Left lobe of liver (tissue), 2 donors: ENCODE measurements at regions not wholly inside any gene's neighbourhood (a gene's known extent, or its start where the extent isn't known, plus 50 kb on each side); places are given as distances from the start of the nearest gene placed in this dataset.
"Not testable (repeated sequence)": the region's sequence is repeated elsewhere in the genome, so short reads cannot be mapped to it uniquely, and the experiment has no call there.

Experiments
- ATAC-seq: fragments of 200-7000 bp; cut with Tn5 transposase; one replicate; pipeline ENCODE4 v1.9.1; 2020; ENCODE audit warnings: mild to moderate bottlenecking, moderate library complexity
- DNase-seq: peaks from one replicate; pipeline ENCODE4 v3.0.0-alpha.2; 2020; ENCODE audit warnings: low spot score
- donor health status: DM: no; HTN: no; CAD: no; lungs with moderate emphysema.
- donor health status: DM: no; HTN: yes; CAD: no.

DNA sequence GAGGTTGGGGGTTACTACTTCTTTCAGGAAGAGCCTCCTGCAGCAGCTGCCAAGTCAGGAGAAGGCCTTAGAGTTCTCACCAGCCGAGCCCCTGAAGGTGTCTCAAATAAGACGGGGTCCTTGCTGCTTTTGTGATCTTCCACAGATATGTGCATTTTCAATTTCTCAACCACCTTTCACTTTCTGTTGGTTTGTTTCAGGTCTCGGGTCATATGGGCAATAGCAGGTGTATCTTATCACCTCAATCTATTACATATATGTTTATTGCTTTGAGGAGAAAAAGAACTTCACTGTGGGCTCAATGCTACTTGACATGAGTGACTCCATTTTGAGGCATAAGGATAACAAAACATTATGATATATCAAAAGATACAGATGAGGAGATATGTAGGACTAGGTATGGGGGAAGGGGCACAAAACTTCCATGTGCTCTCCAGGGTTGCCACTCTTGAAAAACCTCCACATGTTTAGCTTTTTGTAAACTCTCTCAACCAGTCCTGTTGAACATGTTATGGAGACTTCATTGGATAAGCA, 1171.4 kb upstream of the ADGRL2 start:
- DNase-seq (no peak), ATAC-seq (no peak)

DNA sequence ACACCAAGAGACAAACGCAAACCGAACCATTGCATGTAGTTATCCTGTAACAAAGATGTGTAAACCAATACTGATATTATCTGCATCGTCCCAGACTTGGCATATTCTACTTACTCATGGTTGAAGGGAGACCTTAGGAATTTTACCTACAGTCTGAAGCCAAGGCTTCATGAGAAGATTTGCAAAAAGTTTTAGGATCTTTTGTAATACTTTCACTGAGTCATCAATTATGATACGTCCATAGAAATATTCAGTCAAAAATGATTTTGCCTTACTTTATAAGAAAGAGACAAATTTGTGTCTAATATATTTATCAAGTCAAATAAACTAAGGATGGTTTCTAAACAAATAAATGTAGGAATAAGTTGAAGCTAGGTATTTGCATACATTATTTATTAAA, 1176.1 kb upstream of the ADGRL2 start:
- DNase-seq (no peak), ATAC-seq (no peak)

DNA sequence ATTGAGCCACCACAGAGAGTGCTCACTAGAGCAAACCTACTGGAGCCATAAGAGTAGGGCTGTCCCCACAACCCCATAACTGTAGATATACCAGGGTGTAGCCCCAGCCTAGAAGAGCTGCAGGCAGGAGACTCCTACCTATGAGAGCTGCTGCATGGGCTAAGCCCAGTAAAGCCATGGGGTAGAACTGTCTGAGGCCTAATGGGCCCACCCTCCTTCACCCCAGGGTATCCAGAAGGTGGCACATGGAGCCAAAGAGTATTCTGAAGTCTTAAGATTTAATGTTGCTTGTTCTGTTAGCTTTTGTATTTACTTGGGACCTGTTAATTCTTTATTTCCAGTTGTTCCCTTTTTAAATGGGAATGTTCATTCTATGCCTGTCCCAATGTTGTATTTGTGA, 1193.7 kb upstream of the ADGRL2 start:
- no peak for DNase-seq
- peak; percentile 19 for ATAC-seq

DNA sequence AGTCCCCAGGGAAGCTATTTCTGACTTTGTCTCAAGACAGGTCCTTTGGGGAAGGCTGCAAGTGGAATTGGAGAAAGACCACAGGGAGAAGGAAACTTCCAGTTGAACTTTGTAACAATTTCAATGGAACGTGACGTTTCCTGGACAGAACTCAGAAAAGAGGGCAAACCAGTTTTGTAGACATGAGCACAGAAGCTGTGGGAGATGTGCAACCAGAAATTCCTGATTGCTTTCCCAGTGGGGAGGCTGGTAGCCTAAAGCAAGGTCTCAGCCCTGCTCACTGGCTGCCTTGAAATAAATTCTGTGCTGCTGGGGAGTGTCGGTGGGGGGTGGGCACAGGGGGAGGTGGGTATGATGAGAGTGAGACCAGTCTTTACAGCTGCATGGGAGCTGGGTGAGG, 1206.7 kb upstream of the ADGRL2 start:
- ATAC-seq (no peak), DNase-seq (no peak)

DNA sequence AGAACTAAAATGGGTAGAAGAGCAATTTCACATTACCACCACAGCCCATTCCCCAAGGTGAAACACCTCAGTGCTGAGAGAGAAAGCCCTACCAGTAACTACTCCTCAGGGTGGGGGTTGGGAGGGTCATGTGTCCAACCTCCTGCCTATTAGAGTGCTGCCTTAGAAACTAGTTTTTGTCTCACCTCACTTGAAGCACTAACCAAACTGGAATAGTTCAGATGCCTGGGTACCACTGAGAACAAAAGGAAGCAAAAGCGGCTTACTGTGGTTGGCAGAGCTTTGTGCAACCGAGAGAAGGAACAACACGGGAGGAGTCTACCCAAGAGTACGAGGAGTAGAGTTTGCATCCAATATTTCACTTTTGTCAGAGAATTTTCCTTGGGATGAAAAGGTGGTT, 1207.5 kb upstream of the ADGRL2 start:
- DNase-seq = no peak
- no peak for ATAC-seq

DNA sequence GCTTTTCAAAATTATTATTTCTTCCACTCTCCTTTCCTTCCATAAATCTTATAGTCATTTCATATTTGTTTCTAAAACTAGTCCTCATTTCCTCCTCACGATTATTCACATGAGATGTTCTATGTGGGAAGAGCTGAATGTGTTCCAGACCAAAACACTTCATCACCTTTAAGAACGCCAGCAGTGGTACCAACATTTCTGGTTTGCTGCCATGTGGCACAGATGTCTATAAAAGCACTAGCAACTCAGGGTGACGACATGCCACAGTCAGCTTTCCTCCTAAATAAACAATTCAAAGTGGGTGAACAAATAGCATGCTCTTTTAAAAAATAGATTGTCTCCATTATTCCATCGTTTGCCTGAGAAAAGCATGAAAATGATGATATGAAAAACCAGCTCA, 1217.8 kb upstream of the ADGRL2 start:
- no peak for DNase-seq
- no peak for ATAC-seq

DNA sequence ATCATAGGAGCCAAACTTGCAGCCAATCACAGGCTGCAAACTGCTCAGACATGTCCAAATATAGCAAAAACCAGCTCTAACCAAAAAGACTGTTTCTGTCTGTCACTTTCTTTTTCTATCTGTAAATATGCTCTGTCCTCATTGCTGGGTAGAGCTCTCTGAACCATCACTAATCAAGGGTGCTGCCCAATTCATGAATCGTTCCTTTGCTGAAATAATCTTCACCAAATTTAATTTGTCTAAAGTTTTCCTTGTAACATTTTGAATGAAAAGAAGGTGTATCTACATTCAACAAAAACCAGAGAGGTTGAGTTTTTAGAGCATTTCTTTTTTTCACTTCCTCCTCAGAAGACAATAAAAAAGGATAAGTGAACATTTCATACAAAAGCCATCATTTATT, 1221.7 kb upstream of the ADGRL2 start:
- ATAC-seq (no peak), DNase-seq (no peak)

DNA sequence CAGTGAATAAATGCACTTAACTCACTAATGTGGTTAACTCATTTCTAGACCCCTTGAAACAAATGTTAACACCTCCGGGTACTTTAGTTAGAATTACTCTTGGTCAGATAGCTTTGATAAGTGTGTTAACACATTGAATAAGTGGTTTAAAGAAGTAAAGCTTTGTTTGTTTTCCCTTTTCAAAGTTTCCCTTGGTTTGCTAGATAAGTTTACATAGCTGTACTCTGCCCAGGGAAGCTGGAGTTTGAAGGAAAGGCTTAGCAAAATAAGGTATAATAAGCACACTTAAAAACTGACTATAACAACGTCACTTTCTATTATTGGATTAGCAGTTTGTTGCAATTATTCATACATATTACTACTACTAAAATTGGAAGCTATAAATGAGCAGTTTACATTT, 1233.9 kb upstream of the ADGRL2 start:
- ATAC-seq (no peak), DNase-seq (no peak)

DNA sequence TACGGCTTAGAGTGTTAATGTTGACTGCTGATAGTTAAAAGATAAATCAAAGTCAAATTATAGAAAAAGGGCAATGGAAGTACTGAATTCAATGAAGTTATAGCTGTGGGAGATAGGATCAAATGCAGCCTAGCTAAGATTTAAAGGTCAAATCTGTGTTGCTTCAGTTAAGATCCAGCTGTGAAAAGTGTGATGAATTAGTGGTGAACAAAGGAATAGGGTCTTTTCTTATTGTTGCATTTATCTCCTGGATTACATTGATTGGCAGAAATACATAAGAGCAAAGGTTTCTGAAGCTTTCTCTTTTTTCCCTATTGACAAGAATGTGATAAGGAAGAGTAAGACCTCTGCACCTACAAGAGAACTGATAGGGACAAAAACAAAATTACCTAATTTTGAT, 1234.6 kb upstream of the ADGRL2 start:
- ATAC-seq = no peak

DNA sequence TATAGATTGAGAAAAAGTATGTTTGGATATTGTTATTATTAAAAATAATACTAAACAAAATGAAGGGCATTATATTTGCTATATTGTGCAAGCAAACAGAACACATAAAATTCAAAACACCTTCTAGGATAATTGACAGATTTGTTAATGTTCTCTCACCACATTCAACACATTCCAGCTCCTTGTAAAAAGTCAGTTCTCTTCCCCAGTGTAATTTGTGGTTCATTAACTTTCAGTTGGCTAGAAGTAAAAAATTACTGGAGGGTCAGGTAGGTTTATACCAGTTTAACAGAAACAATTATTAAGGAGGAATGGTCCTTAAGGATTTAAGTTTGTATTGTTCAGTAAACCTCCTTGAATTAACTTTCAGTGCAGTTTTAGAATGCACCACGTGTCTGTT, 1235.3 kb upstream of the ADGRL2 start:
- DNase-seq = no peak
- ATAC-seq = no peak

More for the DNA sequence above, 1234.6 kb upstream of the ADGRL2 start:
- DNase-seq = no peak

DNA sequence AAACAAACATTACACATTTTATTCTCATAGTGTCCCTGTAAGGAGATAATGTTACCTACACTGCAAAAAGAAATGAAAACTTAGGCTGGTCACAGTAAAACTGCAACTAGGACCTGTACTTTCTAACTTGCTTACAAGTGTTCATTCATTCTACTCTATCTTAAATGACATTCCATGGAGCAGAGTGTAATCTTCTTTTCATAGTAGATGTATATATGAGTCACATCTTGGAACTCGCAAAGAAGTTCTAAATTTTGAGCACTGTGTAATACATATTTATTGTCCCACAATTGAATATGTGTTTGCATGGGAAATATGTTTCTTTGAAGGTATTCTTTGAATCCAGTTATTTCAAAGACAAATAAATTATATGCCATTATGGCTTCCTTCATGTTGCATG, 1258.5 kb upstream of the ADGRL2 start:
- ATAC-seq (no peak), DNase-seq (no peak)

DNA sequence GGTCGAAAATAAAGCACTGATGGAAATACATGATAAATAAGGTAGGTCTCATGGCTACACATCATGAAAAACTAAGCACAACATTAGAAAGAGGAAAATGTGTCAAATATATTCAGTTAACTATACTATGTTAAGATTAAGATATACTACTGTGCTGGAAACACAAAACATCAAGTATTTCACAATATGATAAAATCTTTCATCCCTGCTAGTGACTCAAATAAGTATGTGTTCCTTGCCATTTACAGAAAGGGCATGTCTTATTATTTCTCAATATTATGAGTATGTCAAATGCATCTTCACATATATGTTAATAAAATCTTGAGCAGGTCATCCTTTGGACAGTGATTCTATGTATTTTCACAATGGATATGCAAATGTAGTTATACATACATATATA, 1260.1 kb upstream of the ADGRL2 start:
- no peak for DNase-seq
- ATAC-seq = no peak

DNA sequence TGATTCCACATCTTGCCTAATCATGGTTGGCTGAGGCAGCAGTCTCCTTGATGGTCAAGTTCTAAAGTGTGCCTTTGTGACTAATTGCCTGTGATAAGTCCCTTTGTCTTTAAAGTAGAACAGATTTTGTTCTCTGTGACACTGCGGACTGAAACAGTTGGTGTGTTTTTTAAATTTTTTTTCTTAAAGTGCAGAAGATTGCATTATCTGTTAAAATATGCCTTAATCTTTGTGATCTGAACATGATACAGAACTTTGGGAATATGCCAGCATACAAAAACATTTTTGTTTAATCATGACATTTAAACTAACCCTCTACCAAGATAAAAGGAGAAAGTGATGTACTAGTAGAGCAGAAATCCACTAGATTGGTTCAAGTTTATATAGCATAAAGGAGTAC, 1260.6 kb upstream of the ADGRL2 start:
- ATAC-seq = no peak
- no peak for DNase-seq

DNA sequence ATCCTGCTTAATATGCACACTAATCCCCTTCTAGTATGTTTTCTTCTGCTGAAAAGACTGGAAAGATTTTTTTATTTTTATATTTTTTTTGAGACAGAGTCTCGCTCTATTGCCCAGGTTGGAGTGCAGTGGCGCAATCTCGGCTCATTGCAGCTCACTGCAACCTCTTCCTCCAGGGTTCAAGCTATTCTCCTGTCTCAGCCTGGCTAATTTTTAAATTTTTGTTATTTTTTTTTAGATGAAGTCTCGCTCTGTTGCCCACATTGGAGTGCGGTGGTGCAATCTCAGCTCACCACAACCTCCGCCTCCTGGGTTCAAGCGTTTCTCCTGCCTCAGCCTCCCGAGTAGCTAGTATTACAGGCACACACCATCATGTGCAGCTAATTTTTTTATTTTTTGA, 1261.4 kb upstream of the ADGRL2 start:
- ATAC-seq, DNase-seq: not testable (repeated sequence)

DNA sequence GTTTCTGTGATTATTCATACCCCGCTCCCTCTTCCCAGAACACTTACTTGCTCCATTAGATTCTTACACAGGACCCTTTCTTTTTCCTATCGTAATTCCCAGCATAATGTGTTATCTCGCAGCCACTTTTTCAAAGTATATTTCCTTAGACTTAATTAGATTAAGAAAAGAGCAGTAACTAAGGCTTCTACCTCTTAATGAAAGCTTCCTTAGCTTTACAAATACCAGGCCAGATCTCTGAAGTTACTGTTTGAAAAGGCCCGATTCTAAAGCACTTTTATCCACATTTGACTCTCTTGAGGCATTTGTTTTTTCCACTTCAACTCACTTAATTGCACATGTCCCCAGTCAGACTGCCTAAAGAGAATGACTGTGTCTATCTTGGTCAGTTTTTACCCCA, 1264.3 kb upstream of the ADGRL2 start:
- no peak for ATAC-seq

DNA sequence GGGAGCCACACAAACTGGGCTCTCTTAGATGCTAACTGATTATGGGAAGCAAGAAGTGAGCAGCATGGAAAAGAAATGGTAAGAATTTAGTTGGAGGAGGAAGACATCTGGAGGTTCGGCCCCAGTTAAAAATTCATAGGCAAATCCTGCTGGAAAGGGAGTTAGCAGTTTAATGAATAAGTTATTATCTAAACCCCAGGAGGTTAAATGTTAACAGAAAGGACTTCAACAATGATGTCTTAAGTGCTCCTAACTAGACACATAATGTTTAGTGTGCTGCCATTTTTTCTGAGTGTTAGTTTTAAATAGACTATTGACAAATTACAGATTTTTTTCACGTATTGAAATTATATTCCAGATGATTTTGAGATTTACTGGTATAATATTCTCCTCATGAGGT, 1265.3 kb upstream of the ADGRL2 start:
- ATAC-seq (no peak), DNase-seq (no peak)

More for the DNA sequence above, 1264.3 kb upstream of the ADGRL2 start:
- no peak for DNase-seq

DNA sequence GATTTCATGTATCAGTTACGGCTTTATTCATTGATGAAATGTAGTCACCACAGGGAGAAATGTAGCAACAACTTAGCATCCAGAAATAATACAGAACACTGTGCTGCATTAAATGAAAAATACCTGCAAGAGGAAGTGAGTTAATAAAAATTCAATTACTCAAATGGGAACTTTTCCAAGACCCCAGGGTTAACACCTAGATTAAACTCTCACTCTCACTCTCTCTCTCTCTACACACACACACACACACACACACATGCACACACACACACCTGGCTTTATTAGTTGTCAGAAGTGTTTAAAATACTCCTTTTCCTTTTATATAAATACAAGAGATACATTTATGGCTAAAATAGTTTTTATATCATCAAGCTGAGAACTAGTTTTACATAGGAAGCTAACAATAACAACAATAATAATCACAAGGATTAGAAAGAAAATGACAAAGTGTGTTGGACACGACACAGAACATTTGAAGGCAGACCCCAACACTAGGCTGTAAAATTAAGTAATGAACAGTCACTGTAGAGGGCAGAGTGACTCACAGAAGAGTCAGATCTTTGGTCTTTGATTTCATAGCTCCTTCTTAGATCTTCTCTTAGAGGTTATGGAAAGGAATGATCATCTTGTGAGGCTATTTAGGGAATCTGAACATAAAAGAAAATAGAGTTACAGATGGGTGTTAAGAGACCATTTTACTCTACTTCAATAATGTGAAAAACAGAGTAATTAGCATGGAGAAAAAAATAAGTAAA, 1266.0 kb upstream of the ADGRL2 start:
- DNase-seq = no peak
- no peak for ATAC-seq

DNA sequence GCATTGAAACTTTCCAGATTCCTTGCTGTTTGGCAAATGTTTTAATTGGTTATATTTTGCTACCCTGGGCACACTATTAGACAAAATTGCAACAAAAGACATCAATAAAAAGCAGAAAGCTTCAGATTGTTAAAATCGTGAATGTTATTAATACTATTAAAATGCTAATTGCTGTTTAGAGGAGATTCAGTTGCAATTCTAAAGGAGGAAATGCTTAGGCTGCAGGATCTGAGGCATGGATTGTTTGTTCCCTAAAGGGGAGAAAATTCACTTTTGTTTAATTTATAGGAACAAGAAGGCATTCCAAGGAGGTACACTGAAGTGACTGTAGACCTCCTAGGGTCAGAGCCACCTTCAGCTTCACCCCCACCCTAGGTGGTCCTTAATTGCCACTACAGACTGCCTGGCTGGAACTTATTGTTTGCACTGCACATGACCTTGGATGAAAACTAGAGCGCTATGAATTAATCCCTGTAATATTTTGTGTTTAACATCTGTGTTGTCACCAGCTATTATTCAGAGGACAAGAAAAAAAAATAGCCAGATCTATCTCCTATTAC, 1266.9 kb upstream of the ADGRL2 start:
- no peak for DNase-seq
- no peak for ATAC-seq

DNA sequence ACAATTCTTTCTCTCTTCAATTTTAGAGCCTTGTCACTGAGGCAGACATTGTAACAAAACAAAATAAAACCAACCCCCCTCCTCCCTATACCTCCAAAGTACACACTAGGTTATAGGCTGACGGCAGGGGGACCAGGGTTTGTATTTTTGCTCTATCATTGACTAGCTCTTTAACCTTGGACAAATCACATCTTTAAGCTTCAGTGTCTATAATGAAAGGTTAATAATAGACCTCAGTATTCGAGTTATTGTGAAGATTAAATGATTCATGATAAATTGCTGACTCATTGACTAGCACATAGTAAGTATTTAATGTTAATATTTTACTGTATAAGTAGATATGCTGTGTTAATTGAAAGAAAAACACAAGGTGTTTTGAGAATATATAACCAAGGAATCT, 1267.6 kb upstream of the ADGRL2 start:
- no peak for ATAC-seq
- DNase-seq = no peak

DNA sequence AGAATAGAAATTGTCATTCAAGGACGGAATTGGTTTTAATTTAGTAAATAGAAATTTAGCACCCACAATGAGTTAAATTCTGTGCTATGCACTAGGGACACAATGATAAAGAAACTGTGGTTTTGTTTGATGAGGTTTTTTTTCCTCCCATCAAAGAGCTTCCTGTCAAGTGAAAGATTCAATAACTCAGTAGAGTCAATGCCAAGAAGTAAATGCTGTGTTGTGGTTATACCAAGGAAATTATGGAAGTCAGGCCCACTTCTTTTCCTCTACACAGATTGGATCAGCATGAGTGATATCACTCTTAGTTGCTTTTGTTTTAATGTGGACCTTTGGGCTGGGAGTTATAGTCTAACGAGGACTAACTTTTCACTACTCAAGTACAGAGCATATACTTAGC, 1269.6 kb upstream of the ADGRL2 start:
- DNase-seq (no peak), ATAC-seq (no peak)

DNA sequence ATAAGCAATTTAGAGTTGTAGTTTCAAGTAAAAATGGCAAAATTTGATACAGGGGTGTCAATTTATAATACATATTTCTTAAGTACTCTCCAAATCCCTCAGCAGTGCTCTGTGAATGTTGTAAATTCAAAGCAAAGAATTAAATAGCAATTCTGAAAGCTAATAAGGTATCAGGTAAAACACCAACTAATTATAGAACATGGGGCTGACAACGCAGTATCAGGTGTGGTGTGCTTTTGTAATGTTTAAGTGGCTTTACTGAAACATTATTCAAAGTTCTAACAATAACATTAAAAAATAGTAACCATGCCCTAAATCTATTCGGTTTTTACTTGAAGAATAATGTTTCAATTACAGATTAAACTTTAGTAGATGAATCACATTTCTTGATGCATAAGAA, 1271.2 kb upstream of the ADGRL2 start:
- no peak for DNase-seq
- no peak for ATAC-seq

DNA sequence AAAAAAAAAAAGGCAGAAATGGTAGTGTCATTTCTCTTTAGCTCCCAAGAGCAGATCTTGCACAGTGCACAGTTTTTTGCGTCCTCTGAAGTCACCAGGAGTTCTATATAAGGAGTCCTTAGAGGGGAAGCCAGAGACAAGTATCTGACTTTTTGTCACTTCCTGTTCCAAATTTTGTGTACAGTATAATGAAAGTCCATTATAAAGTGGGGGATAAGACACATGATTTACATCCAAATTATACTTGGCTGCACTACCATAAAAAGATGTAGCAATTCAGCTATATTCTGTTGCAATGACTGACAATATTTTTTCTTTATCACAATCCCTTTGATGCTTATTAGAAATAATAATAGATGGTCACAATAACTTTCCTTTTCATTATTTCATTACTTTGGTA, 1276.9 kb upstream of the ADGRL2 start:
- ATAC-seq (no peak), DNase-seq (no peak)

DNA sequence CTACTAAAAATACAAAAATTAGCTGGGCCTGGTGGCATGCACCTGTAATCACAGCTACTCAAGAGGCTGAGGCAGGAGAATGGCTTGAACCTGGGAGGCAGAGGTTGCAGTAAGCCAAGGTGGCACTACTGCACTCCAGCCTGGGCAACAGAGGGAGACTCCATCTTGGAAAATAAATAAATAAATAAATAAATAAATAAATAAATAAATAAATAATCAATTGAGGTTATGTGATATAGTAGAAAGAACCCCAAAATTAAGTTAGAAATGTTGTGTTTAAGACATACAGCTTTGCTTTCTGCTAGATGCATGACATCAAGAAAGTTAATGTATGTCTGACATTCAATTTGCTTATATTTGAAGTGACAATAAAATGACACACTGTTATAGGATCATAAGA, 1277.7 kb upstream of the ADGRL2 start:
- not testable (repeated sequence) for ATAC-seq, DNase-seq
